Muscle layer of duodenum (tissue), 2 donors: ENCODE measurements at regions not wholly inside any gene's neighbourhood (a gene's known extent, or its start where the extent isn't known, plus 50 kb on each side); places are given as distances from the start of the nearest gene placed in this dataset.
"Not testable (repeated sequence)": the region's sequence is repeated elsewhere in the genome, so short reads cannot be mapped to it uniquely, and the experiment has no call there.

Source experiments
- H3K27ac ChIP-seq: one replicate; pipeline ENCODE4 v1.7.0; 2013; ENCODE audit warnings: mild to moderate bottlenecking, low read length
- H3K27me3 ChIP-seq: one replicate; pipeline ENCODE4 v1.7.0; 2013; ENCODE audit warnings: low read depth, mild to moderate bottlenecking, control low read depth, low read length
- H3K36me3 ChIP-seq, 2 donors: one replicate each; pipeline ENCODE4 v1.7.0; 2013; ENCODE audit warnings: low read length in 2 of 2, control low read depth in 1 of 2, mild to moderate bottlenecking in 1 of 2; ENCODE audit not compliant: insufficient read depth in 2 of 2, control insufficient read depth in 1 of 2
- H3K4me1 ChIP-seq, 2 donors: one replicate each; pipeline ENCODE4 v1.7.0; 2013; ENCODE audit warnings: low read length in 2 of 2, mild to moderate bottlenecking in 2 of 2, control low read depth in 1 of 2, moderate library complexity in 1 of 2; ENCODE audit not compliant: insufficient read depth in 2 of 2, control insufficient read depth in 1 of 2
- H3K4me3 ChIP-seq, 2 donors: one replicate each; pipeline ENCODE4 v1.7.0; 2013; ENCODE audit warnings: low read length in 2 of 2, low read depth in 1 of 2, mild to moderate bottlenecking in 1 of 2
- H3K9me3 ChIP-seq, 2 donors: one replicate each; pipeline ENCODE4 v1.7.0; 2013; ENCODE audit warnings: low read length in 2 of 2, control low read depth in 1 of 2, mild to moderate bottlenecking in 1 of 2; ENCODE audit not compliant: control insufficient read depth in 1 of 2
- donor health status: healthy.

GRCh38 chr18:38525039-38525438, 959.4 kb upstream of the CELF4 start:
- H3K4me1 ChIP-seq: no peaks in the 10 kb centered on the region
- H3K27me3 ChIP-seq: no peaks in the 10 kb centered on the region
- H3K27ac ChIP-seq: no peak overlapping the region
- H3K9me3 ChIP-seq: no peaks in the 10 kb centered on the region
- H3K36me3 ChIP-seq: no peaks in the 10 kb centered on the region
- no peak overlapping the region for H3K4me3 ChIP-seq

- Histone ChIP-seq H3K4me1 (no peaks in the 10 kb centered on the region), H3K4me3 (no peak overlapping the region), H3K27ac (no peak overlapping the region), H3K27me3 (no peaks in the 10 kb centered on the region), H3K9me3 (no peaks in the 10 kb centered on the region), H3K36me3 (no peaks in the 10 kb centered on the region)
Measured at GRCh38 chr18:38520786-38521185, 955.2 kb upstream of the CELF4 start.

GRCh38 chr18:38502539-38502938, 936.9 kb upstream of the CELF4 start:
- H3K27ac ChIP-seq: no peak overlapping the region
- H3K4me3 ChIP-seq: no peak overlapping the region
- no peaks in the 10 kb centered on the region for H3K27me3 ChIP-seq
- H3K4me1 ChIP-seq: no peaks in the 10 kb centered on the region
- no peaks in the 10 kb centered on the region for H3K9me3 ChIP-seq
- H3K36me3 ChIP-seq: no peaks in the 10 kb centered on the region

GRCh38 chr18:38497266-38497665, 931.7 kb upstream of the CELF4 start:
- H3K4me1 ChIP-seq: no peaks in the 10 kb centered on the region
- H3K4me3 ChIP-seq: no peak overlapping the region
- H3K36me3 ChIP-seq: no peaks in the 10 kb centered on the region
- H3K9me3 ChIP-seq: no peaks in the 10 kb centered on the region
- H3K27me3 ChIP-seq: no peaks in the 10 kb centered on the region
- no peak overlapping the region for H3K27ac ChIP-seq

- H3K4me3 ChIP-seq: no peak overlapping the region
- H3K27me3 ChIP-seq: no peaks in the 10 kb centered on the region
- H3K4me1 ChIP-seq: no peaks in the 10 kb centered on the region
- H3K9me3 ChIP-seq: no peaks in the 10 kb centered on the region
- no peaks in the 10 kb centered on the region for H3K36me3 ChIP-seq
- no peak overlapping the region for H3K27ac ChIP-seq
Measured at GRCh38 chr18:38496222-38496793, 930.7 kb upstream of the CELF4 start.

- Histone ChIP-seq H3K27me3 (no peaks in the 10 kb centered on the region), H3K27ac (no peak overlapping the region), H3K9me3 (no peaks in the 10 kb centered on the region), H3K4me3 (no peak overlapping the region), H3K36me3 (no peaks in the 10 kb centered on the region), H3K4me1 (no peaks in the 10 kb centered on the region)
Measured at GRCh38 chr18:38494065-38494464, 928.5 kb upstream of the CELF4 start.

- Histone ChIP-seq H3K27ac (no peak overlapping the region), H3K4me1 (no peaks in the 10 kb centered on the region)
Measured at GRCh38 chr18:38491195-38491594, 925.6 kb upstream of the CELF4 start.

GRCh38 chr18:38489721-38490120, 924.1 kb upstream of the CELF4 start:
- not testable (repeated sequence) for H3K9me3 ChIP-seq, H3K4me1 ChIP-seq, H3K27me3 ChIP-seq, H3K4me3 ChIP-seq, H3K27ac ChIP-seq, H3K36me3 ChIP-seq

More at GRCh38 chr18:38491195-38491594, 925.6 kb upstream of the CELF4 start:
- Histone ChIP-seq H3K27me3 (no peaks in the 10 kb centered on the region), H3K36me3 (no peaks in the 10 kb centered on the region), H3K4me3 (no peak overlapping the region), H3K9me3 (no peaks in the 10 kb centered on the region)

- no peaks in the 10 kb centered on the region for H3K9me3 ChIP-seq
- no peak overlapping the region for H3K4me3 ChIP-seq
- no peaks in the 10 kb centered on the region for H3K27me3 ChIP-seq
- H3K36me3 ChIP-seq: no peaks in the 10 kb centered on the region
- no peaks in the 10 kb centered on the region for H3K4me1 ChIP-seq
- H3K27ac ChIP-seq: no peak overlapping the region
Measured at GRCh38 chr18:38487521-38487920, 921.9 kb upstream of the CELF4 start.

- no peaks in the 10 kb centered on the region for H3K9me3 ChIP-seq
- H3K4me3 ChIP-seq: no peak overlapping the region
- no peak overlapping the region for H3K27ac ChIP-seq
- H3K27me3 ChIP-seq: no peaks in the 10 kb centered on the region
- H3K4me1 ChIP-seq: no peaks in the 10 kb centered on the region
- H3K36me3 ChIP-seq: no peaks in the 10 kb centered on the region
Measured at GRCh38 chr18:38483326-38483725, 917.7 kb upstream of the CELF4 start.

- H3K4me3 ChIP-seq: no peak overlapping the region
- no peaks in the 10 kb centered on the region for H3K4me1 ChIP-seq
- no peak overlapping the region for H3K27ac ChIP-seq
- no peaks in the 10 kb centered on the region for H3K27me3 ChIP-seq
- no peaks in the 10 kb centered on the region for H3K9me3 ChIP-seq
- H3K36me3 ChIP-seq: no peaks in the 10 kb centered on the region
Measured at GRCh38 chr18:38481576-38481975, 916.0 kb upstream of the CELF4 start.

- Histone ChIP-seq H3K27me3 (no peaks in the 10 kb centered on the region), H3K27ac (no peak overlapping the region), H3K4me1 (no peaks in the 10 kb centered on the region), H3K36me3 (no peaks in the 10 kb centered on the region), H3K4me3 (no peak overlapping the region), H3K9me3 (no peaks in the 10 kb centered on the region)
Measured at GRCh38 chr18:38475686-38476085, 910.1 kb upstream of the CELF4 start.
